Parathyroid adenoma (tissue), 2 donors: ENCODE measurements at regions not wholly inside any gene's neighbourhood (a gene's known extent, or its start where the extent isn't known, plus 50 kb on each side); places are given as distances from the start of the nearest gene placed in this dataset.

Experiments used
- H2AFZ ChIP-seq: fragments of 300-600 bp; sonication (generic); one replicate; pipeline ENCODE4 v1.7.0; 2017; ENCODE audit warnings: antibody characterized with exemption, mild to moderate bottlenecking
- H3K27ac ChIP-seq: fragments of 300-600 bp; sonication (generic); one replicate; pipeline ENCODE4 v1.7.0; 2017
- H3K27me3 ChIP-seq: fragments of 300-600 bp; sonication (generic); one replicate; pipeline ENCODE4 v1.7.0; 2017; ENCODE audit warnings: low read length; ENCODE audit not compliant: control insufficient read depth, insufficient read depth
- H3K36me3 ChIP-seq: fragments of 300-600 bp; sonication (generic); one replicate; pipeline ENCODE4 v1.7.0; 2017; ENCODE audit warnings: low read length; ENCODE audit not compliant: control insufficient read depth, insufficient read depth
- H3K4me1 ChIP-seq: fragments of 300-600 bp; sonication (generic); one replicate; pipeline ENCODE4 v1.7.0; 2017; ENCODE audit warnings: control low read depth
- H3K4me2 ChIP-seq: fragments of 300-600 bp; sonication (generic); one replicate; pipeline ENCODE4 v1.7.0; 2017; ENCODE audit warnings: low read length
- H3K4me3 ChIP-seq: fragments of 300-600 bp; sonication (generic); one replicate; pipeline ENCODE4 v1.7.0; 2017; ENCODE audit warnings: low read depth, low read length
- H3K79me2 ChIP-seq: fragments of 300-600 bp; sonication (generic); one replicate; pipeline ENCODE4 v1.7.0; 2017; ENCODE audit warnings: control low read depth
- H3K9ac ChIP-seq: fragments of 300-600 bp; sonication (generic); one replicate; pipeline ENCODE4 v1.7.0; 2017; ENCODE audit warnings: mild to moderate bottlenecking
- H3K9me3 ChIP-seq: fragments of 300-600 bp; sonication (generic); one replicate; pipeline ENCODE4 v1.7.0; 2017; ENCODE audit warnings: low read length; ENCODE audit not compliant: control insufficient read depth
- TF ChIP-seq, protein P1 (sequence below): fragments of 300-600 bp; sonication (generic); IDR thresholded peaks from one replicate; pipeline ENCODE4 v1.7.0; 2017; ENCODE audit warnings: antibody characterized with exemption, mild to moderate bottlenecking
- donor health status: primary hyperparathyroidism.

DNA sequence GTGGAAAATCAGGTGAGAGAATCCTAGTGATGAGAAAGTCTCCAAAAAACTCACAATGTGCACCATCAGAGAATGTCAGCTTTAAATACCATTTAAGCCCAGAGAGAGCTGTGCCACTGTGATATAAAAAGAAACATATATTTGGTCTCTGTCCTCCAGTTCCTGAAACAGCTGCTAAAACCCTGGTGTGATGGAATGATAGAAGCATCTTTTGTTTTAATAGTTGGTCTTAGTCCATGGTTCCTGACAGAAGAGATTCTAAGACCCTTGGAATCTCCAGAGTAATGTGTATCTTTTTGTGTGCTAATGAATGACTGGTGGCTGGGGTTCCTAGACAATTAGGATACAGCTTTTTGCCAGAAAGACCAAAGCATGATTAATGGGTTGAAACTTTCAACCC lies 302.8 kb upstream of the B3GALT2 start:
- H3K4me3 ChIP-seq: no peak overlapping the region
- no peak overlapping the region for H3K4me2 ChIP-seq
- TF ChIP-seq, protein P1, sequence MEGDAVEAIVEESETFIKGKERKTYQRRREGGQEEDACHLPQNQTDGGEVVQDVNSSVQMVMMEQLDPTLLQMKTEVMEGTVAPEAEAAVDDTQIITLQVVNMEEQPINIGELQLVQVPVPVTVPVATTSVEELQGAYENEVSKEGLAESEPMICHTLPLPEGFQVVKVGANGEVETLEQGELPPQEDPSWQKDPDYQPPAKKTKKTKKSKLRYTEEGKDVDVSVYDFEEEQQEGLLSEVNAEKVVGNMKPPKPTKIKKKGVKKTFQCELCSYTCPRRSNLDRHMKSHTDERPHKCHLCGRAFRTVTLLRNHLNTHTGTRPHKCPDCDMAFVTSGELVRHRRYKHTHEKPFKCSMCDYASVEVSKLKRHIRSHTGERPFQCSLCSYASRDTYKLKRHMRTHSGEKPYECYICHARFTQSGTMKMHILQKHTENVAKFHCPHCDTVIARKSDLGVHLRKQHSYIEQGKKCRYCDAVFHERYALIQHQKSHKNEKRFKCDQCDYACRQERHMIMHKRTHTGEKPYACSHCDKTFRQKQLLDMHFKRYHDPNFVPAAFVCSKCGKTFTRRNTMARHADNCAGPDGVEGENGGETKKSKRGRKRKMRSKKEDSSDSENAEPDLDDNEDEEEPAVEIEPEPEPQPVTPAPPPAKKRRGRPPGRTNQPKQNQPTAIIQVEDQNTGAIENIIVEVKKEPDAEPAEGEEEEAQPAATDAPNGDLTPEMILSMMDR: no peak
- H3K79me2 ChIP-seq: no peaks in the 10 kb centered on the region
- H3K27ac ChIP-seq: no peak overlapping the region
- no peaks in the 10 kb centered on the region for H3K36me3 ChIP-seq
- H3K4me1 ChIP-seq: no peaks in the 10 kb centered on the region
- no peaks in the 10 kb centered on the region for H3K27me3 ChIP-seq
- H2AFZ ChIP-seq: no peak overlapping the region
- no peaks in the 10 kb centered on the region for H3K9me3 ChIP-seq
- no peak overlapping the region for H3K9ac ChIP-seq

DNA sequence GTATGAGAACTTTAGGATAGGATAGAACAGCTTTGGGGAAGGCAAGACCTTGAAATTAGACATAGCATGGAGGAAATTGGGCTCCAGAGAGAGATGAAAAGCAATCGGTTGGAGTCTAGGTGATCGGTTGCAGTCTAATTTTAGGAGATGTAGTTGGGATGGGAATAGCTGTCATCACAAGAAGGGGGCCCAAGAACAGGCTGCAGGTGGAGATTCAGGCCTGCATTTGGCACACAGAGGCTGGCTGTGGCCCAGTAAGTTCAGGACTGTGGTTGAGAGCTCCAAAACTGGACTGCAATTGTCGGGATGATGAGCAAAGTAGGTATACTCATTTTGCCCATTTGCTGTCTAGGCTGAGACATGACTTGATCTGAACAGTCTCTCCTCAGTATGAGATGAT lies 301.3 kb upstream of the B3GALT2 start:
- H3K27me3 ChIP-seq: no peaks in the 10 kb centered on the region
- no peaks in the 10 kb centered on the region for H3K9me3 ChIP-seq
- no peak overlapping the region for H3K9ac ChIP-seq
- no peaks in the 10 kb centered on the region for H3K4me1 ChIP-seq
- no peak overlapping the region for H3K4me2 ChIP-seq
- H3K27ac ChIP-seq: no peak overlapping the region
- TF ChIP-seq, protein P1: no peak
- no peak overlapping the region for H3K4me3 ChIP-seq
- H3K36me3 ChIP-seq: no peaks in the 10 kb centered on the region
- H3K79me2 ChIP-seq: no peaks in the 10 kb centered on the region
- no peak overlapping the region for H2AFZ ChIP-seq

DNA sequence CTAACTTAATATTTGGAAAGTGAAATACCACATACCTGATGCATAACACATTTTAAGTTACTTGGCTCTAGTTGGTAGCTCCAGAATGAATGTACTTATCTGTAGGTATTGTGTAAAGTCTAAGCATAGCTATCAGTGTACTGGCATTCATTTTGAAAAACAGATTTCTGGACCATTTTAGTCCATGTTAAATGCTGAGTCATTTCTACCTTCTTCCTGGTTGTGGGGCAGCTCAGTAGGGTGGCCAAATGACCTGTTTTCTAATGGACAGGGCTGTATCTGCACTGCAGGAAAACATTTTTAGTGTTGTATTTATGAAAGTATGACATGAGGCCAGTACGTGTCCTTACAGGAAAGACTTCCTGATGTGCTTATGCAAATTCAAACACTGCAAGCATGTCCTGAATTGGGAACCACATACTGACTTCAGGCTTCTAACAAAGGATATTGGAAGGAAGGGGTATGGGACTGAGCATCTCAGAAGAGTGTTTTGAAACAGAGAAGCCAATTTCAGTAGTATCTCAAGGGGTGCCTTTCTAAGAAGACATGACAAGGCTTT lies 300.3 kb upstream of the B3GALT2 start:
- Histone ChIP-seq H3K27ac (no peak overlapping the region), H3K9ac (no peak overlapping the region), H3K4me3 (no peak overlapping the region), H2AFZ (no peak overlapping the region), H3K36me3 (no peaks in the 10 kb centered on the region), H3K4me1 (no peaks in the 10 kb centered on the region), H3K27me3 (no peaks in the 10 kb centered on the region), H3K4me2 (no peak overlapping the region), H3K79me2 (no peaks in the 10 kb centered on the region), H3K9me3 (no peaks in the 10 kb centered on the region)
- TF ChIP-seq, protein P1: no peak

DNA sequence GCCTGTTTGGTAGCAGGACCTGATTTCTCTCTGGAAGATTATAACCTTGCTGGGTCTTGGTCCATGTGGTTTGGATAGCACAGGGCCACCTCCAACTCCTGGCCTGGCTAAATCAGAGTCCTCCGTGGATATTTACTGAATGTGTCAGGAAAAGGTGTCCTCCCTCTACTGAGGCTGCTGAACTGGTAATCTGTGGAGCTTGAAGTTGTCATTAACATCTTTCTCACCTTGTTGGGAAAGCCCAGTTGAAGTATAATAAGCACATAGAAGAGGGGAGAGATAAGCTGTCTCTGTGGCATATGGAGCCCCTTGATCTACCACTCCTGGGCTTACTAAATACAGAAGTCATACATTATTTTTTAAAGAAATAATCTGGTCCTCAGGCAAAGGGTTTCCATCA lies 294.3 kb upstream of the B3GALT2 start:
- Histone ChIP-seq H3K4me3 (no peak overlapping the region), H3K4me2 (no peak overlapping the region), H3K79me2 (no peaks in the 10 kb centered on the region), H3K36me3 (no peaks in the 10 kb centered on the region), H3K27ac (no peak overlapping the region), H2AFZ (no peak overlapping the region), H3K27me3 (no peaks in the 10 kb centered on the region), H3K4me1 (no peaks in the 10 kb centered on the region), H3K9me3 (no peaks in the 10 kb centered on the region), H3K9ac (no peak overlapping the region)
- TF ChIP-seq, protein P1: no peak

DNA sequence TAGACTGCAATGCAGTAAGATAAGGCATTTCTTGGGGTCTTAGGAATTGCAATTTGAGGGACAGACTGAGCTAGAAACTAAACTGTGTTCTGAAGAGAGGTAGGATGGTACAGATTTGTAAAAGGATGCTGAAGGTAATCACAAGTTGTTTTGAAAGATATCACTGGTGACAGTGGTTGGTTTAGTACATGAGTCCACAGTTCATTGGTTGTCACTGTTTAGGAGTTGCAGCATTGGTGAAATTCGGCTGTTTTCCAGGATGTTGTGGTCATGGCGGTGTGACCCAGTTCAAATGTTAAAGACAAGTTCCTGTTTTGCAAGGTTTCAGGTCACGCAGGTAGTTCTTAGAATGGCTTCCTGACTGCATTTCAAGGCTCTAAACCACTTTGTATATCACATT lies 292.8 kb upstream of the B3GALT2 start:
- no peak overlapping the region for H3K27ac ChIP-seq
- H3K4me1 ChIP-seq: no peaks in the 10 kb centered on the region
- no peaks in the 10 kb centered on the region for H3K79me2 ChIP-seq
- no peaks in the 10 kb centered on the region for H3K27me3 ChIP-seq
- no peak overlapping the region for H2AFZ ChIP-seq
- H3K4me2 ChIP-seq: no peak overlapping the region
- no peaks in the 10 kb centered on the region for H3K9me3 ChIP-seq
- no peaks in the 10 kb centered on the region for H3K36me3 ChIP-seq
- H3K9ac ChIP-seq: no peak overlapping the region
- no peak overlapping the region for H3K4me3 ChIP-seq
- TF ChIP-seq, protein P1: no peak
